ENCODE measurements at regions not wholly inside any gene's neighbourhood (a gene's known extent, or its start where the extent isn't known, plus 50 kb on each side); places are given as distances from the start of the nearest gene placed in this dataset.

DNA sequence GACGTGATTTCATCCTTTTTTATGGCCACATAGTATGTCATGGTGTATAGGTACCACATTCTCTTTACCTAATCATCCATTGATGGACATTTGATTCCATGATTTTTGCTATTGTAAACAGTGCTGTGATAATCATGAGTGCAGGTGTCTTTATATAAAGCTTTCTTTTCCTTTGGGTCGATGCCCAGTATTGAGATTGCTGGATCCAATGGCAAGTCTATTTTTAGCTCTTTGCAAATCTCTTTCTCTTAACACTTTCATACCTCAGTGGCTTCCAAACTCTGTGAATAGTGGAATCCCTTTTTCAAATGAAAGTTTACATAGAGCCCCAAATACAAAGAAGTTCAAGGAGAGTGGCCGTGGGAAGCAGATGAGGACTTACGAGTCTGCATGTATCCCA is 105.8 kb upstream of the SPTLC3 start:
- TF ChIP-seq RBBP5 (IDR thresholded peaks at IDR 0.05; ENCODE audit: borderline replicate concordance, insufficient read depth, low read length, poor library complexity, severe bottlenecking) (no peak), ZBTB8A (IDR thresholded peaks at IDR 0.05; ENCODE audit: partially characterized antibody) (no peak)
